ENCODE measurements at regions not wholly inside any gene's neighbourhood (a gene's known extent, or its start where the extent isn't known, plus 50 kb on each side); places are given as distances from the start of the nearest gene placed in this dataset.

DNA sequence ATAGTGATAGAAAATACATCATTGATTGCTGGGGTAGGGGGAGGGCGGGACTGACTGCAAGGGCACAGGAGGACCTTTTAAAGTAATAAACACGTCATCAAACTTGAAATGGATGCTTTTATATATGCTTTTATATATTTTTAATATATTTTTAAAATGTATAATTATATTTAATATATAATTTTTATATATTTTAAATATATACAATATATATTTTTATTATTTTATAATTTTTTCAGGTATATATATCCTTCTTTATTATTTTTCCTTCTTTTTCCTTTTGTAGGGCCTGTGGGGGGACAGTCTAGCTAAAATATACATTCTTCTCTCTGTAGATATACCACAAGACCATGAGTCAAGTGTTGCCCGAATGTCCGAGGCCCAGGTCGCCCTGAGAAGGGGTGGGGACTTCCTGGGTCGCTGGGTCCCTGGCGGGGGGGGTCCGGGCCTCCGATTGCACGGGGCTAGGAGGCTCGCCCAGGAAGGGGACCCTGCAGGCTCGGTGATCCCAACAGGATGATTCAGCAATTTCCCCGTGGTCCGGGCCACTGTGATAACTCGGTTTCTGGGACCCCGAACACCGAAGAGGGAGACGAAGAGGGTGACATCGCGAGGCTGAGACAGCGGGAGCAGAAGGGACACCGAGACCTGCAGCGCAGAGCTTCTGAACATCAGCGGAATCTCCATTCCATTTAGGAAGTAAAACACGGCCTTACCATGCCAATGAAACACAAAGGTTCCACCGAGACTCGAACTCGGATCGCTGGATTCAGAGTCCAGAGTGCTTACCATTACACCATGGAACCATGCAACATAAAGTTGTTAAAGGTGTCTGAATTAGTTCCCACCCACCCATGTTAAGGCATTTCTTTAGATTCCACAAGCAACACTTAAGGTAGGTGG lies 112.5 kb upstream of the NBPF11 start:
- TF ChIP-seq, protein P1, sequence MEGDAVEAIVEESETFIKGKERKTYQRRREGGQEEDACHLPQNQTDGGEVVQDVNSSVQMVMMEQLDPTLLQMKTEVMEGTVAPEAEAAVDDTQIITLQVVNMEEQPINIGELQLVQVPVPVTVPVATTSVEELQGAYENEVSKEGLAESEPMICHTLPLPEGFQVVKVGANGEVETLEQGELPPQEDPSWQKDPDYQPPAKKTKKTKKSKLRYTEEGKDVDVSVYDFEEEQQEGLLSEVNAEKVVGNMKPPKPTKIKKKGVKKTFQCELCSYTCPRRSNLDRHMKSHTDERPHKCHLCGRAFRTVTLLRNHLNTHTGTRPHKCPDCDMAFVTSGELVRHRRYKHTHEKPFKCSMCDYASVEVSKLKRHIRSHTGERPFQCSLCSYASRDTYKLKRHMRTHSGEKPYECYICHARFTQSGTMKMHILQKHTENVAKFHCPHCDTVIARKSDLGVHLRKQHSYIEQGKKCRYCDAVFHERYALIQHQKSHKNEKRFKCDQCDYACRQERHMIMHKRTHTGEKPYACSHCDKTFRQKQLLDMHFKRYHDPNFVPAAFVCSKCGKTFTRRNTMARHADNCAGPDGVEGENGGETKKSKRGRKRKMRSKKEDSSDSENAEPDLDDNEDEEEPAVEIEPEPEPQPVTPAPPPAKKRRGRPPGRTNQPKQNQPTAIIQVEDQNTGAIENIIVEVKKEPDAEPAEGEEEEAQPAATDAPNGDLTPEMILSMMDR (conservative IDR thresholded peaks at IDR 0.05 in 1 of 2, IDR thresholded peaks at IDR 0.05 in 1 of 2; ENCODE audit: extremely low read depth in 1 of 2, insufficient read depth in 1 of 2, low read depth in 1 of 2, low read length in 2 of 2), result no peak
- TF ChIP-seq EZH2 (IDR thresholded peaks at IDR 0.05; ENCODE audit: borderline replicate concordance, low read length), result no peak

All from mammary epithelial cell (primary cell).